ENCODE measurements at regions not wholly inside any gene's neighbourhood (a gene's known extent, or its start where the extent isn't known, plus 50 kb on each side); places are given as distances from the start of the nearest gene placed in this dataset.
"Not testable (repeated sequence)": the region's sequence is repeated elsewhere in the genome, so short reads cannot be mapped to it uniquely, and the experiment has no call there.

GRCh38 chr14:42488965-42489364 lies 882.3 kb downstream of the LRFN5 start:
- Histone ChIP-seq H3K27ac (no peak overlapping the region), H3K9me3 (no peaks in the 10 kb centered on the region), H3K27me3 (no peaks in the 10 kb centered on the region), H3K36me3 (no peaks in the 10 kb centered on the region), H3K4me1 (no peaks in the 10 kb centered on the region), H3K4me3 (no peak overlapping the region)
- no peak for ATAC-seq
- no peak for TF ChIP-seq EP300 (IDR thresholded peaks at IDR 0.05)
- TF ChIP-seq CTCF (IDR thresholded peaks at IDR 0.05) = no peak
- TF ChIP-seq POLR2A (IDR thresholded peaks at IDR 0.05) = no peak
- TF ChIP-seq POLR2AphosphoS5 (IDR thresholded peaks at IDR 0.05) = no peak
- 67 to 82% methylated on average over 1 of the region's 1 CpG for WGBS, 2 donors (ENCODE audit: low coverage in 1 of 2)

GRCh38 chr14:42482345-42482971 lies 875.8 kb downstream of the LRFN5 start:
- H3K36me3 ChIP-seq, H3K27ac ChIP-seq, H3K27me3 ChIP-seq, ATAC-seq, H3K4me3 ChIP-seq, H3K4me1 ChIP-seq, H3K9me3 ChIP-seq: not testable (repeated sequence)
- WGBS, 2 donors (ENCODE audit: low coverage in 1 of 2) = no CpG with 5 or more reads among the region's 41 CpGs

GRCh38 chr14:42481714-42482113 lies 875.0 kb downstream of the LRFN5 start:
- not testable (repeated sequence) for H3K36me3 ChIP-seq, H3K4me3 ChIP-seq, H3K27me3 ChIP-seq, H3K27ac ChIP-seq, ATAC-seq, H3K9me3 ChIP-seq, H3K4me1 ChIP-seq
- WGBS, 2 donors (ENCODE audit: low coverage in 1 of 2) = 100% methylated on average over 5 of the region's 8 CpGs; no CpG with 5 or more reads in 1 of the 2 donors

GRCh38 chr14:42480255-42480654 lies 873.6 kb downstream of the LRFN5 start:
- WGBS, 2 donors (ENCODE audit: low coverage in 1 of 2) = 33% methylated on average over 1 of the region's 1 CpG
- Histone ChIP-seq H3K4me1 (no peaks in the 10 kb centered on the region), H3K36me3 (no peaks in the 10 kb centered on the region), H3K27ac (no peak overlapping the region), H3K9me3 (no peaks in the 10 kb centered on the region), H3K4me3 (no peak overlapping the region), H3K27me3 (no peaks in the 10 kb centered on the region)
- no peak for TF ChIP-seq POLR2AphosphoS5 (IDR thresholded peaks at IDR 0.05)
- TF ChIP-seq POLR2A (IDR thresholded peaks at IDR 0.05) = no peak
- no peak for TF ChIP-seq CTCF (IDR thresholded peaks at IDR 0.05)
- TF ChIP-seq EP300 (IDR thresholded peaks at IDR 0.05) = no peak
- ATAC-seq = no peak

GRCh38 chr14:42475289-42475688 lies 868.6 kb downstream of the LRFN5 start:
- no peak for ATAC-seq
- no peak overlapping the region for H3K4me3 ChIP-seq
- no peak overlapping the region for H3K27ac ChIP-seq
- H3K4me1 ChIP-seq = no peaks in the 10 kb centered on the region
- H3K9me3 ChIP-seq = no peaks in the 10 kb centered on the region
- TF ChIP-seq POLR2A (IDR thresholded peaks at IDR 0.05) = no peak
- TF ChIP-seq CTCF (IDR thresholded peaks at IDR 0.05) = no peak
- TF ChIP-seq POLR2AphosphoS5 (IDR thresholded peaks at IDR 0.05) = no peak
- TF ChIP-seq EP300 (IDR thresholded peaks at IDR 0.05) = no peak
- no peaks in the 10 kb centered on the region for H3K27me3 ChIP-seq
- H3K36me3 ChIP-seq = no peaks in the 10 kb centered on the region
- 18 to 29% methylated on average over 1 to 6 of the region's 6 CpGs for WGBS, 2 donors (ENCODE audit: low coverage in 1 of 2)

GRCh38 chr14:42470427-42470719 lies 863.7 kb downstream of the LRFN5 start:
- Histone ChIP-seq H3K36me3 (no peaks in the 10 kb centered on the region), H3K27me3 (no peaks in the 10 kb centered on the region), H3K27ac (no peak overlapping the region), H3K4me1 (no peaks in the 10 kb centered on the region), H3K9me3 (no peaks in the 10 kb centered on the region), H3K4me3 (no peak overlapping the region)
- TF ChIP-seq POLR2A (IDR thresholded peaks at IDR 0.05) = no peak
- no peak for ATAC-seq
- 57% methylated on average over 3 of the region's 3 CpGs; no CpG with 5 or more reads in 1 of the 2 donors for WGBS, 2 donors (ENCODE audit: low coverage in 1 of 2)

Measured in gastroesophageal sphincter (tissue), 4 donors.